PC-3 (cell line): ENCODE measurements at regions not wholly inside any gene's neighbourhood (a gene's known extent, or its start where the extent isn't known, plus 50 kb on each side); places are given as distances from the start of the nearest gene placed in this dataset.

Experiments used
- CTCF ChIP-seq: fragments of 300-600 bp; sonication (generic); conservative IDR thresholded peaks from 2 replicates; pipeline ENCODE4 v1.5.1; 2017; ENCODE audit warnings: antibody characterized with exemption, low read depth, mild to moderate bottlenecking, low read length
- EZH2 ChIP-seq: fragments of 300-600 bp; sonication (generic); IDR thresholded peaks from one replicate; pipeline ENCODE4 v1.6.1; 2017; ENCODE audit warnings: antibody characterized with exemption, mild to moderate bottlenecking, low read length; ENCODE audit not compliant: unreplicated experiment
- EZH2phosphoT487 ChIP-seq: fragments of 300-600 bp; sonication (generic); IDR thresholded peaks from 2 replicates; pipeline ENCODE4 v1.6.1; 2018; ENCODE audit warnings: mild to moderate bottlenecking, antibody characterized with exemption, low read length, borderline replicate concordance

DNA sequence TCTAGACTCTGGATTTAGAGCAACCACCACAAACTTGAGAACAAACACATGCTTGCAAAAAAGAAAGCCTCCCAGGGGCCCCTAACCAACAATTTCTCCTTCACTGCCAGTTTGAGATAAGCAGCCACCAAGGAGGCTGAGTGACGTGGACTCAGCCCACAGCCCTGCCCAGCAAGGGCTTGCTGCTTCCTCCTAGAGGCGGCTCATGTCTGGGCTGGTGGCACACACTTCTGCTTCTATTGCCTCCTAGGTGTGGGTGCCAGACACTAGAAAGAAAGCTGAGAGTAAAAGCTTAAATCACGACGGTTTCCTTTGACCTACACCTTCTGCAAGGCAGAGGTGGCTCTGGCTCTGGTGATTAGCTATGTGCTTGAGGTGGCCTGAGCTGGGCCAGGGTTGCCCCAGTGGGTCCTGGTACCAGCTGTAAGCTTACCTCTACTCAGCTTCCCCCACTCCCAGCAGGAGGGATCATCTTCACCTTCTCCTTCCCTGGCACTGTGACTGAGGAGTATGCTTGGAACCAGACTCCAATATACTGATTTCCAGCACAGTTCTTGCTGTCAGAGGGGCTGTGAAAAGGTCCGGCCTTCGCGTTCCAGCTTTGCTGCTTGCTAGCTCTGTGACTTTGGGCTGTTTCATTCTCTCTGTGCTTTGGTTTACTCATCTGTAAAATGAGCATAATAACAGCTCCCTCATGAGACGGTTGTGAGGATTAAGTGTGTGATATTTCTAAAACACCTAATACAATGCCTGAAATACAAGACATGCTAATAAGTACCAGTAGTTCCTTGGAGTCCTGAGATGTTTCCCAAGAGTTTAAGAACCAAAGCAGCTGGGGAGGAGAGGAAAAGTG is 89.7 kb upstream of the PARP11 start:
- no peak for TF ChIP-seq CTCF
- no peak for TF ChIP-seq EZH2
- no peak for TF ChIP-seq EZH2phosphoT487
